ENCODE measurements at regions not wholly inside any gene's neighbourhood (a gene's known extent, or its start where the extent isn't known, plus 50 kb on each side); places are given as distances from the start of the nearest gene placed in this dataset.

- no peaks in the 10 kb centered on the region for H4K20me1 ChIP-seq (replicated peaks in 1 of 2; ENCODE audit: control insufficient read depth in 1 of 2, insufficient read depth in 2 of 2, low read length in 2 of 2)
- H3K4me1 ChIP-seq (replicated peaks in 1 of 4; ENCODE audit: control insufficient read depth in 3 of 4, insufficient read depth in 4 of 4, low read length in 3 of 4) = no peaks in the 10 kb centered on the region
- no peak overlapping the region for H4K5ac ChIP-seq (ENCODE audit: insufficient read length, low read depth, low read length)
- H3K23me2 ChIP-seq (ENCODE audit: low read depth, low read length) = no peaks in the 10 kb centered on the region
- FAIRE-seq (no peak), DNase-seq (ENCODE audit: low read depth in 1 of 2, low spot score in 2 of 2) (no peak)
- POLR2A ChIA-PET (ENCODE audit: partially characterized antibody) = no interaction called here
- no peak overlapping the region for H3K14ac ChIP-seq (ENCODE audit: insufficient read length)
- CTCF ChIA-PET (ENCODE audit: partially characterized antibody) = no interaction called here
- no peak overlapping the region for H3K23ac ChIP-seq (ENCODE audit: insufficient read length)
- H3K4ac ChIP-seq (replicated peaks; ENCODE audit: insufficient read length, low read depth, low read length) = no peak overlapping the region
- H2AK5ac ChIP-seq (ENCODE audit: low read depth, low read length) = no peak overlapping the region
- H3K27me3 ChIP-seq (replicated peaks in 1 of 4; ENCODE audit: control insufficient read depth in 3 of 4, extremely low read depth in 1 of 4, insufficient read depth in 3 of 4, low read length in 3 of 4) = no peaks in the 10 kb centered on the region
- H3K36me3 ChIP-seq (ENCODE audit: control insufficient read depth in 2 of 4, insufficient read depth in 4 of 4, low read length in 3 of 4) = no peaks in the 10 kb centered on the region
- H3K79me1 ChIP-seq (ENCODE audit: low read depth, low read length) = no peaks in the 10 kb centered on the region
- no peak overlapping the region for H2AFZ ChIP-seq (ENCODE audit: low read length)
- no peak overlapping the region for H3K56ac ChIP-seq (replicated peaks; ENCODE audit: insufficient read length, low read depth, low read length)
- H2BK20ac ChIP-seq (ENCODE audit: low read length) = no peak overlapping the region
- no peaks in the 10 kb centered on the region for H3K9me3 ChIP-seq (ENCODE audit: insufficient read depth in 2 of 2, low read depth in 1 of 2, low read length in 1 of 2)
- H4K8ac ChIP-seq (ENCODE audit: extremely low read depth, insufficient read depth, low read length) = no peak overlapping the region
- H3K18ac ChIP-seq (ENCODE audit: extremely low read depth, low read length) = no peak overlapping the region
- H3K4me2 ChIP-seq (ENCODE audit: insufficient read depth in 1 of 2, low read depth in 2 of 2, low read length in 2 of 2) = no peak overlapping the region
- H2BK15ac ChIP-seq (ENCODE audit: low read length) = no peak overlapping the region
- no peak overlapping the region for H3K9ac ChIP-seq (replicated peaks in 1 of 4; ENCODE audit: extremely low read depth in 1 of 4, low read depth in 3 of 4, low read length in 3 of 4)
- no peak overlapping the region for H3K4me3 ChIP-seq (ENCODE audit: extremely low read depth in 1 of 4, insufficient read depth in 2 of 4, low read depth in 3 of 4, low read length in 4 of 4)
- no peak overlapping the region for H2BK120ac ChIP-seq (replicated peaks; ENCODE audit: low read depth, low read length)
- H3K79me2 ChIP-seq (ENCODE audit: control insufficient read depth in 1 of 2, insufficient read depth in 2 of 2, low read length in 2 of 2) = no peaks in the 10 kb centered on the region
- H2BK5ac ChIP-seq (ENCODE audit: low read depth, low read length) = no peak overlapping the region
- no peak overlapping the region for H4K91ac ChIP-seq (replicated peaks; ENCODE audit: insufficient read length, low read length)
- 76% methylated on average over 8 of the region's 8 CpGs; no CpG with 5 or more reads in 1 of the 2 experiments for WGBS, 2 experiments (ENCODE audit: extremely low coverage in 1 of 2, insufficient coverage in 1 of 2, insufficient read length in 1 of 2, insufficient replicate concordance in 2 of 2, low coverage in 1 of 2, low lambda C conversion rate in 2 of 2, missing lambda C conversion rate in 1 of 2)
- H3K27ac ChIP-seq (ENCODE audit: low read depth, low read length) = no peak overlapping the region
- H2BK12ac ChIP-seq (ENCODE audit: low read depth, low read length) = no peak overlapping the region
- TF ChIP-seq TEAD4 (IDR thresholded peaks at IDR 0.05; ENCODE audit: low read depth, low read length) (no peak), CHD1 (IDR thresholded peaks at IDR 0.05; ENCODE audit: low read depth, low read length) (no peak), NANOG (IDR thresholded peaks at IDR 0.05; ENCODE audit: insufficient read depth, low read depth, low read length, poor library complexity, severe bottlenecking) (no peak), USF2 (IDR thresholded peaks at IDR 0.05; ENCODE audit: low read length) (no peak)
These were observed 145.8 kb upstream of the HCCS start for GRCh38 chrX:10965174-10965798.
